Kasumi-1 (cell line): ENCODE measurements at regions not wholly inside any gene's neighbourhood (a gene's known extent, or its start where the extent isn't known, plus 50 kb on each side); places are given as distances from the start of the nearest gene placed in this dataset.

Experiments
- DNase-seq, 2 experiments: peaks; one replicate each; lab custom pipeline; 2025; lab: John Stamatoyannopoulos, UW

DNA sequence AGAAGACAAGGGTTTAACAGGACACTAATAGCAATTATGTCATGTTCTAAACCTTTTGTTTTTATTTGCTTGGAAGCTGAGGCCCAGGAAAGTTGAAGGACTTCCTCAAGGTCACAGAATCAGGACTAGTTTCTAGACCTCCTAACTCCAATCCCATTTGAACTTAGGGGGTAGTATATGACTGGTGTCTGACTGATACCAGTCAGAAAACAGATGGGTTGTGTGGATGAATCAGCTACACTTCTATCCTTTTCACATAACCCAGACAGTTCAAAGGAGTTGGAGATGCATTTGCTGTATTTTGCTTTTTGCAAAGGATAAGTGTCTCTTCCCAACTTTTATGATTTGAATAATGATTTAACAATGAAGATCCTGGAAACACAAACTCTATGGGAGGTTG, 322.5 kb downstream of the HLX start:
- no peak for DNase-seq

- peak; percentile 64 to 86 for DNase-seq
Measured at GRCh38 chr1:221203224-221204054, 324.2 kb downstream of the HLX start.

GRCh38 chr1:221204055-221204833, 325.0 kb downstream of the HLX start:
- DNase-seq, result no peak

- DNase-seq, result no peak
Measured at GRCh38 chr1:221206076-221206475, 326.8 kb downstream of the HLX start.

- no peak for DNase-seq
Measured at GRCh38 chr1:221212926-221213325, 333.7 kb downstream of the HLX start.

DNA sequence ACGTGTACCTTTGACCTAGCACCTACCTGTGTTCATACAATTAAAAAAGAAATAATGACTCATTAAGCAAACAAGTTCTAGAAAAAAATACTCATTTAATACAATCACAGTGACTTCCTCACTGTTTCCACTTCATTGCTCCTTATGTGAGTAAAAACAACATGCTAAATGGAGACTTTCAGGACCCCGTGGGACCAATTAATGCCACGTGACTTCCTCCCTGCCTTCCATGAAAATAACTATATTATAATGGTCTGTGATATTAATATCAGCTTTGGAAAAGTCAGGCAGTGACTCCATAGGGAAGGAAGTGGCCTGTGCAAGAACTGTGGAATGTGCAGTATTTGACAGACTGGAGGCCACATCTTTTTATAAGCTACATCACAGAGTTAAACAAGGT, 337.8 kb downstream of the HLX start:
- DNase-seq, result no peak

DNA sequence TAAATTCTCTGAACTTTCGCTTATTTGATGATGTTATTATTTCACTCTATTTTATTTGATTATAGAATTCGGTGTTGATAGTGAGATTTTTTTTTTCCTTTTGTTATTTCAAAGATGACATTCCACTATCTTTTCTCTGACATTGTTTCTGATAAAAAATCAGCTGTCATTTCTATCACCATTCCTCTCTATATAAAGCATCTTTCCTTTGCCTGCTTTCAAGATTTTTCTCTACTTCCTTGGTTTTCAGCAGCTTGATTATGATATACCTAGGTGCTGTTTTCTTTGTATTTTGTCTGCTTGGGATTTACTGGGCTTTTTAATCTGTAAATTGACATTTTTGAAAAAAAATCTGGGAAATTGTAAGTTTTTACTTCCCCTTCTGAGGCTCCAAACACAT, 344.0 kb downstream of the HLX start:
- DNase-seq, result peak in 1 of 2 experiments; percentile 16

GRCh38 chr1:221227460-221227859, 348.2 kb downstream of the HLX start:
- DNase-seq, result no peak

- DNase-seq, result no peak
Measured at GRCh38 chr1:221227872-221228337, 348.7 kb downstream of the HLX start.

DNA sequence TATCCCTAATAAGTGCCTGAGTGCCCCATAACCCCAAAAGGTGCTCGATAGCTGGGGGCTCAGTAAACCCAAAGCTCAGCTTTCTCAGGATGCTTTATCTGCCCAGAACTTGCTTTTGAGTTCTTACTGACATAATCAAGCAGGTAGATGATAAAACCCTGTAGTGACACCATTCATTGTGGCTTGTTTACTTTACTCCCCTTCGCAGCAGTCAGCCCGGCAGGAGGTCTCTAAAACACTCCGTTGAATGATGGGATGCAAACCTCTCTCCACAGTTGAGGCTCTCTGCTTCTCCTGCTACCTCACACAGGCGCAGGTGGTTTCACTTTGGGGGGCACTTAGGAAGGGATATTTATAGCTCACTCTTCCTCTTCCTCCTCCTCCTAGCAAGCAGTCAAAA, 349.4 kb downstream of the HLX start:
- DNase-seq, result no peak

DNA sequence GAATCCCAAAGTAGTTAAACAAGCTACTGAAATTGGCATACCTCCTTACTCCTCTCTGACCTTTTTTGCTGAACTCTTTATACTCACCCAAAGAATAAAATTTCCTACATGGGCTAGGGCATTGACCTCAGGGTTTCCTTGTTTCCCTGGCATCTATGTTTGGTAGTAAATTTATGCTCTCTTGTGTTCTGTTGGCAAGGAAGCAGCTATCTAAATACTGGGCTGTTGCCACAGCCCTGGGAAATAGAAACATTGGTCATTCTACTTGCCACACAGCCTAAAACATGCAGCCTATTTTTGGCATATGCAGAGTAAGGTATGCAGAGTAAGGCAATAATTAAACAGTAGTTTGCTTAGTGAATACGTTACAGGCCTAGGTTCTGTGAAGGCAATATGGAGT, 351.4 kb downstream of the HLX start:
- no peak for DNase-seq

GRCh38 chr1:221234791-221235190, 355.5 kb downstream of the HLX start:
- DNase-seq, result no peak

DNA sequence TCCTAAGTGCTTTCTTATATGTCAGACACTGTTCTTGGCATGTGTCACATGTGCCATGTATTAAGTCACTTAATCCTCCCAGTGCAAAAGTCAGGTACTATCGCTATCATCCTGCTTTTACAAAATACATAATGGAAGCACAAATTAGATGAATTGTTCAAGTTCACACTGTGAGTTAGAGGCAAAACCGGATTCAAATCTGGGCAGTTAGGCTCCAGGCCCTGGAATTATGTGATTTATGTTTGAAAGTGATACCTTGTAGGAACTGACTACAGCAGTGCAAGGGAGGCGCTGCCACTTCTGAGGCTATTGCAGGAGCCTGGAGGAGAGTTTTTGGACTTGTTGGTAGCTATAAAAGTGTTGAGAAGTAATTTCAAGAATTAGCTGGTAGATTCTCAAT, 358.3 kb downstream of the HLX start:
- no peak for DNase-seq

- no peak for DNase-seq
Measured at GRCh38 chr1:221239181-221239580, 359.9 kb downstream of the HLX start.

DNA sequence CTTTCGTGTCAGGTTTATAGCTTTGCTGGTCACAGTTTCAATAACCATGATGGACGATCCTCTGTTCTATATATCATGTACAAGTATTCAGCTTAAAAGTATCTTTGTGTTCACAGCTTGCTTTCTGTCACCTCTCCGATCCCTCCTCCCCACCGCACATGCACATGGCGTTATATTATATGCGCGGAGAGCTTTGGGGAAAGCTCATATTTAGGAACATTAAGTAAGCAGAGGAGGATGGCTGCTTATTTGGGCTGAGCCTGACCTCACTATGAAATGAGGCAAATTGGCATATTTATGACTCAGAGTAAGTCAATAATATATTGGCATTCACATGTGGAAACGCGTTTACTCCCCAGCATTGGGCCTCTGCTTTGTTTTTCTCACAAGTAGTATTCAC, 360.5 kb downstream of the HLX start:
- DNase-seq, result no peak

- no peak for DNase-seq
Measured at GRCh38 chr1:221240690-221241089, 361.4 kb downstream of the HLX start.

DNA sequence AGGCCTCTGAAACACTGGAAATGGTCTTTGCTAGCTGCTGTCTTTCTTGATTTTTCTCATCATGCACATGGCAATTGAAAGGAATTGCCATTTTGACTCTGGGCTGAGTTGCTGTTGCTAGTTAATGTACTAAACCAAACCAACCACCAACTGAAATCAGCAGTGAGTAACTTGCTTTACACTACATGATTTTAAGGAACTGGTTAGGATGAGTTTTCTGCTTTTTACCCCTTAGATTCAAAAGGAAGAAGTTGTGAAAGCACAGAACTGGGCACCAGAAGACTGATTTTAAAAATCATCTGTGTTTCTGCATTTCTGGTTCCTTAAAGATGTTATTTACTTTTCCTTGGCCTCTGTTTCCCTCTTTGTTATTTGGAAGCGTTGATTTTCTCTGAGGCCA, 361.9 kb downstream of the HLX start:
- DNase-seq, result peak in 1 of 2 experiments; percentile 10

DNA sequence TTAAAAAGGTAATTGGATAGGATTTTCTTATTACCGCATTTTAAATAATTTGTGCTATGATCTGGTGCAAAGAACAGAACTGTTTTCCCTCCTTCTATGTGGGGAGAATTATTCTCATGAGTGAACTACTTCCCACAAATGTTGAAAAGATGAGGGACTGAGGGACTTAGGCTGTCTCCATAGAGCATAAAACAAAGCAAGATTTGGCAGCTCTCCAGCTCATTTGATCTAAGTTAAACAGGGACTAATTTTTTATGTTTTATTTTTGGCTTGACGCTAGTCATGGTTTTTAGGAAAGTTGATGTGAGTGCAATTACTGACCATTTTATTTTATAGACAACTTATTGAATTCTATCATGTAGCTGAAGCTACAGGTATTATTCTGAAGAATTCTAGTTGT, 362.3 kb downstream of the HLX start:
- no peak for DNase-seq

DNA sequence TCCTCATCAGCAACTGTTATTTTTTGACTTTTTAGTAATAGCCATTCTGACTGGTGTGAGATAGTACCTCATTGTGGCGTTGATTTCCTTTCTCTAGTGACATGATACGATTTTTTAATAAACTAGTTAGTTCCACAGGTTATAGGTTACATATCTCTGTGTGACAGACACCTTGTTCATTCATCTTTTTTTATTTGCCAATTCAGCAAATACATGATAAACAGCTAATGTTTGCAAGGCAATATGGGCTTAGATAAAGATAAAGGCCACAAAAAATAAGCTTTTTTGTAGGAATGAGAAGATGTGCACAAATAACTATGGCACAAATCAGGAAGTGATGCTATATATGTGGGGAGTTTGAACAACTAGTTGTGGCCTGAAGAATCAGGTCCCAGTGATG, 366.8 kb downstream of the HLX start:
- DNase-seq, result no peak

GRCh38 chr1:221246628-221247415, 367.6 kb downstream of the HLX start:
- no peak for DNase-seq

DNA sequence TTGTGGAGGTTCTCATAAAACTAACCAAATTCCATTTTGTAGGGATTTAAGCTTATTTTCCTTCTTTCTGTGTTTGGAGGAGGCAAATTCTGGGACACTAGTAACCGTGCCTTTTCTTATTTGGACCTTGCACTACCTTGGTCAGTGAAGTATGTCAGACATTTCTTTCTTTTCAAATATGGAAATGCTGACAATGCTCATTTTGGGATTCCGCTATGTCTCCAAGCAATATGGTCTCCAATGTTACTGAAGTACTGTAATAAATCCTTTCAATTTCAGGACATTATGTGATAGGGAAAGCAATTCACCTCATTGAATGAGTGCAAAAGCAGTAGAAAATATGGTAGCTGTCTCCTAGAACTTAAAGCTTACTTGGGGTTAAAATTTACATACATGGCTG, 372.3 kb downstream of the HLX start:
- no peak for DNase-seq

DNA sequence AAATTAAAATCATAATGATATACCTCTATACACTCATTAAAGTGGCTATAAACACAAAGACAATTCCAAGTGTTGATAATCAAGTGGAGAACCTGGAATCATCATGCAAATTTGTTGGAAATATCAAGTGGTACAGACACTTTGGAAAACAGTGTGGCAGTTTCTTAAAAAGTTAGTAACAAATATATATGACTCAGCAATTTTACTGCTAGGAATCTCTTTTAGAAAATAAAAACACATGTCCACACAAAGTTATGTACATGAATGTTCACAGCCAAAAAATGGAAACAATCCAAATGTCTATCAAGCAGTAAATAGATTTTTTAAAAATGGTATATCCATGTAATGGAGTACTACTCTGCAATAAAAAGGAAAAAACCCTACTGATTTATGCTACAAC, 375.6 kb downstream of the HLX start:
- no peak for DNase-seq

DNA sequence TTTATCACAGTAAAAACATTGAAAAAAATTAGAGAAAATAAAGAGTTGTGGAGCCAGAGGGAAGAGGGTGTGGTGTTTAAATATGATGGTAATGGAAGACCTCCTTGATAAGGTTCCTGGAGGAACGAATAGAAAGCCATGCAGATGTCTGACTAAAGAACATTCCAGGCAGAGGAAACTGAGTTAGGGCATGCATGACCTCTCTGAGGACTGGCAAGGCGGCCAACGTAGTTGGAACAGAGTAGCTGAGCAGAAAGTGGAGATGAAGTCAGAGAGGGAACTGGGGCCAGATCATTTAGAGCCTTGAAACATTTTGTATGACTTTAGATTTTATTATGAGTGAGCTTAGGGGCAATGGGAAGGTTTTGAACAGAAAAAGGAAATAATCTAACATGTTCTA, 377.5 kb downstream of the HLX start:
- DNase-seq, result no peak
